Iris pigment epithelial cell (primary cell): ENCODE measurements at regions not wholly inside any gene's neighbourhood (a gene's known extent, or its start where the extent isn't known, plus 50 kb on each side); places are given as distances from the start of the nearest gene placed in this dataset.

Experiments
- DNase-seq: peaks from one replicate; pipeline ENCODE4 v3.0.0-alpha.2; 2011; ENCODE audit warnings: low read depth

- DNase-seq, result no peak
These were observed 917.7 kb upstream of the CELF4 start for GRCh38 chr18:38483326-38483725.

GRCh38 chr18:38481576-38481975 lies 916.0 kb upstream of the CELF4 start:
- no peak for DNase-seq

GRCh38 chr18:38475686-38476085 lies 910.1 kb upstream of the CELF4 start:
- no peak for DNase-seq

GRCh38 chr18:38473535-38473934 lies 907.9 kb upstream of the CELF4 start:
- DNase-seq, result no peak

GRCh38 chr18:38470421-38470820 lies 904.8 kb upstream of the CELF4 start:
- no peak for DNase-seq

GRCh38 chr18:38466426-38466825 lies 900.8 kb upstream of the CELF4 start:
- DNase-seq, result no peak

GRCh38 chr18:38464024-38464423 lies 898.4 kb upstream of the CELF4 start:
- DNase-seq, result no peak

- no peak for DNase-seq
These were observed 895.1 kb upstream of the CELF4 start for GRCh38 chr18:38460657-38461056.

- DNase-seq, result no peak
These were observed 893.8 kb upstream of the CELF4 start for GRCh38 chr18:38459131-38459994.

- DNase-seq, result no peak
These were observed 893.1 kb upstream of the CELF4 start for GRCh38 chr18:38458698-38459097.

- DNase-seq, result no peak
These were observed 890.7 kb upstream of the CELF4 start for GRCh38 chr18:38456253-38456652.

GRCh38 chr18:38454764-38455469 lies 889.3 kb upstream of the CELF4 start:
- DNase-seq, result no peak

- no peak for DNase-seq
These were observed 888.3 kb upstream of the CELF4 start for GRCh38 chr18:38453880-38454279.

GRCh38 chr18:38450876-38451275 lies 885.3 kb upstream of the CELF4 start:
- DNase-seq, result peak; percentile 0

GRCh38 chr18:38445804-38446145 lies 880.2 kb upstream of the CELF4 start:
- DNase-seq, result no peak

- DNase-seq, result no peak
These were observed 879.6 kb upstream of the CELF4 start for GRCh38 chr18:38444971-38445803.

GRCh38 chr18:38427736-38428135 lies 862.1 kb upstream of the CELF4 start:
- DNase-seq, result no peak

GRCh38 chr18:38427234-38427633 lies 861.6 kb upstream of the CELF4 start:
- no peak for DNase-seq

- no peak for DNase-seq
These were observed 856.4 kb upstream of the CELF4 start for GRCh38 chr18:38421872-38422615.

- no peak for DNase-seq
These were observed 855.4 kb upstream of the CELF4 start for GRCh38 chr18:38421021-38421420.

- no peak for DNase-seq
These were observed 855.0 kb upstream of the CELF4 start for GRCh38 chr18:38420611-38421010.

- no peak for DNase-seq
These were observed 850.2 kb upstream of the CELF4 start for GRCh38 chr18:38415811-38416210.
